Activated naive CD4-positive, alpha-beta T cell treated with anti-CD3 and anti-CD28 coated beads, Interleukin-2, amount 10 ng/mL, durations not matched to agents 7 days and 5 days (primary cell): ENCODE measurements at regions not wholly inside any gene's neighbourhood (a gene's known extent, or its start where the extent isn't known, plus 50 kb on each side); places are given as distances from the start of the nearest gene placed in this dataset.
"Not testable (repeated sequence)": the region's sequence is repeated elsewhere in the genome, so short reads cannot be mapped to it uniquely, and the experiment has no call there.

Source experiments
- CTCF ChIA-PET: fragments of 350-600 bp; sonication (Branson Sonifier 250); formaldehyde crosslinking; loops from one replicate; lab custom pipeline; 2021; ENCODE audit warnings: antibody characterized with exemption; lab: Charles Lee
- DNase-seq: peaks from one replicate; pipeline ENCODE4 v3.0.0-alpha.2; 2020
- H3K27ac Mint-ChIP-seq: one replicate; pipeline ENCODE4 v1.8.0; 2021; ENCODE audit warnings: mild to moderate bottlenecking, moderate library complexity, mixed read lengths
- H3K27me3 Mint-ChIP-seq: one replicate; pipeline ENCODE4 v1.8.0; 2021; ENCODE audit warnings: mild to moderate bottlenecking, mixed read lengths
- H3K36me3 Mint-ChIP-seq: one replicate; pipeline ENCODE4 v1.8.0; 2021; ENCODE audit warnings: mixed read lengths
- H3K4me1 Mint-ChIP-seq: one replicate; pipeline ENCODE4 v1.8.0; 2021; ENCODE audit warnings: mixed read lengths
- H3K4me3 Mint-ChIP-seq: one replicate; pipeline ENCODE4 v1.8.0; 2021; ENCODE audit warnings: mild to moderate bottlenecking, moderate library complexity, mixed read lengths
- H3K9me3 Mint-ChIP-seq: one replicate; pipeline ENCODE4 v1.8.0; 2021; ENCODE audit warnings: mixed read lengths

GRCh38 chr2:8607606-8608005 is 74.2 kb upstream of the ID2 start:
- Mint-ChIP-seq H3K27ac (no peak overlapping the region), H3K9me3 (peaks cover 13% of the 10 kb centered on the region), H3K27me3 (peaks cover 7% of the 10 kb centered on the region), H3K4me1 (peaks cover 10% of the 10 kb centered on the region), H3K36me3 (no peaks in the 10 kb centered on the region), H3K4me3 (no peak overlapping the region)
- CTCF ChIA-PET: no interaction called here
- DNase-seq: no peak

GRCh38 chr2:8608411-8608954 is 73.4 kb upstream of the ID2 start:
- CTCF ChIA-PET: interaction anchor here (0.6 kb wide), 1 partner anchor 936 kb away, joined by 3 read pairs; no protein-coding TSS in a partner anchor
- no peak for DNase-seq
- Mint-ChIP-seq H3K27ac (peak overlapping the region; percentile 47), H3K4me1 (peaks cover 10% of the 10 kb centered on the region), H3K27me3 (peaks cover 7% of the 10 kb centered on the region), H3K36me3 (no peaks in the 10 kb centered on the region), H3K4me3 (no peak overlapping the region), H3K9me3 (peaks cover 13% of the 10 kb centered on the region)

GRCh38 chr2:8609357-8609811 is 72.5 kb upstream of the ID2 start:
- Mint-ChIP-seq H3K4me1 (peaks cover 10% of the 10 kb centered on the region), H3K36me3 (no peaks in the 10 kb centered on the region), H3K27ac (no peak overlapping the region), H3K4me3 (no peak overlapping the region), H3K9me3 (peaks cover 13% of the 10 kb centered on the region), H3K27me3 (peaks cover 11% of the 10 kb centered on the region)
- CTCF ChIA-PET: no interaction called here
- no peak for DNase-seq

GRCh38 chr2:8610775-8611174 is 71.1 kb upstream of the ID2 start:
- H3K4me1 Mint-ChIP-seq, CTCF ChIA-PET, H3K4me3 Mint-ChIP-seq: not testable (repeated sequence)

GRCh38 chr2:8611246-8611645 is 70.6 kb upstream of the ID2 start:
- H3K9me3 Mint-ChIP-seq: peaks cover 13% of the 10 kb centered on the region
- peaks cover 27% of the 10 kb centered on the region for H3K27me3 Mint-ChIP-seq
- H3K36me3 Mint-ChIP-seq: no peaks in the 10 kb centered on the region
- peaks cover 10% of the 10 kb centered on the region for H3K4me1 Mint-ChIP-seq
- H3K27ac Mint-ChIP-seq: no peak overlapping the region
- CTCF ChIA-PET: no interaction called here
- no peak overlapping the region for H3K4me3 Mint-ChIP-seq
- DNase-seq: no peak

More at GRCh38 chr2:8610775-8611174, 71.1 kb upstream of the ID2 start:
- H3K27ac Mint-ChIP-seq, H3K36me3 Mint-ChIP-seq, DNase-seq: not testable (repeated sequence)
- peaks cover 23% of the 10 kb centered on the region for H3K27me3 Mint-ChIP-seq
- peaks cover 13% of the 10 kb centered on the region for H3K9me3 Mint-ChIP-seq

GRCh38 chr2:8611700-8612099 is 70.2 kb upstream of the ID2 start:
- no peak overlapping the region for H3K4me3 Mint-ChIP-seq
- H3K9me3 Mint-ChIP-seq: peaks cover 13% of the 10 kb centered on the region
- peaks cover 22% of the 10 kb centered on the region for H3K27me3 Mint-ChIP-seq
- CTCF ChIA-PET: no interaction called here
- no peak overlapping the region for H3K27ac Mint-ChIP-seq
- H3K4me1 Mint-ChIP-seq: peaks cover 10% of the 10 kb centered on the region
- no peaks in the 10 kb centered on the region for H3K36me3 Mint-ChIP-seq
- DNase-seq: no peak

- CTCF ChIA-PET: interaction anchor here (0.6 kb wide), 1 partner anchor 480 kb away, joined by 4 read pairs; no protein-coding TSS in a partner anchor
- no peak overlapping the region for H3K4me3 Mint-ChIP-seq
- peaks cover 28% of the 10 kb centered on the region for H3K27me3 Mint-ChIP-seq
- no peaks in the 10 kb centered on the region for H3K36me3 Mint-ChIP-seq
- DNase-seq: no peak
- H3K27ac Mint-ChIP-seq: no peak overlapping the region
- peaks cover 7% of the 10 kb centered on the region for H3K4me1 Mint-ChIP-seq
- H3K9me3 Mint-ChIP-seq: peaks cover 13% of the 10 kb centered on the region
These were observed 69.1 kb upstream of the ID2 start for GRCh38 chr2:8612734-8613179.

- H3K9me3 Mint-ChIP-seq: peaks cover 13% of the 10 kb centered on the region
- peaks cover 32% of the 10 kb centered on the region for H3K27me3 Mint-ChIP-seq
- H3K36me3 Mint-ChIP-seq, H3K27ac Mint-ChIP-seq, DNase-seq, H3K4me3 Mint-ChIP-seq, H3K4me1 Mint-ChIP-seq: not testable (repeated sequence)
- CTCF ChIA-PET: interaction anchor here (0.6 to 1.6 kb wide), 2 partner anchors 22 to 480 kb away, joined by 4 read pairs; no protein-coding TSS in a partner anchor
These were observed 68.5 kb upstream of the ID2 start for GRCh38 chr2:8613207-8613999.

GRCh38 chr2:8614646-8615045 is 67.2 kb upstream of the ID2 start:
- CTCF ChIA-PET: interaction anchor here (1.6 kb wide), 1 partner anchor 24 kb away, joined by 4 read pairs; no protein-coding TSS in a partner anchor
- Mint-ChIP-seq H3K4me3 (no peak overlapping the region), H3K4me1 (no peaks in the 10 kb centered on the region), H3K27ac (no peak overlapping the region), H3K36me3 (no peaks in the 10 kb centered on the region), H3K9me3 (peaks cover 13% of the 10 kb centered on the region), H3K27me3 (peaks cover 44% of the 10 kb centered on the region)
- DNase-seq: no peak

- Mint-ChIP-seq H3K36me3 (no peaks in the 10 kb centered on the region), H3K27ac (no peak overlapping the region), H3K4me3 (no peak overlapping the region), H3K27me3 (peaks cover 46% of the 10 kb centered on the region), H3K4me1 (no peaks in the 10 kb centered on the region), H3K9me3 (peaks cover 11% of the 10 kb centered on the region)
- CTCF ChIA-PET: interaction anchor here (1.6 kb wide), 1 partner anchor 24 kb away, joined by 4 read pairs; no protein-coding TSS in a partner anchor
- no peak for DNase-seq
These were observed 66.6 kb upstream of the ID2 start for GRCh38 chr2:8615252-8615575.

GRCh38 chr2:8615576-8616281 is 66.1 kb upstream of the ID2 start:
- H3K27ac Mint-ChIP-seq: no peak overlapping the region
- H3K4me3 Mint-ChIP-seq: no peak overlapping the region
- CTCF ChIA-PET: no interaction called here
- H3K4me1 Mint-ChIP-seq: no peaks in the 10 kb centered on the region
- no peaks in the 10 kb centered on the region for H3K36me3 Mint-ChIP-seq
- DNase-seq: no peak
- peaks cover 6% of the 10 kb centered on the region for H3K9me3 Mint-ChIP-seq
- peaks cover 49% of the 10 kb centered on the region for H3K27me3 Mint-ChIP-seq

GRCh38 chr2:8617048-8617447 is 64.8 kb upstream of the ID2 start:
- H3K4me3 Mint-ChIP-seq: no peak overlapping the region
- DNase-seq: no peak
- CTCF ChIA-PET: no interaction called here
- peaks cover 58% of the 10 kb centered on the region for H3K27me3 Mint-ChIP-seq
- no peaks in the 10 kb centered on the region for H3K9me3 Mint-ChIP-seq
- no peaks in the 10 kb centered on the region for H3K36me3 Mint-ChIP-seq
- no peak overlapping the region for H3K27ac Mint-ChIP-seq
- H3K4me1 Mint-ChIP-seq: no peaks in the 10 kb centered on the region

GRCh38 chr2:8617590-8617989 is 64.3 kb upstream of the ID2 start:
- CTCF ChIA-PET: no interaction called here
- peaks cover 63% of the 10 kb centered on the region for H3K27me3 Mint-ChIP-seq
- no peaks in the 10 kb centered on the region for H3K4me1 Mint-ChIP-seq
- H3K27ac Mint-ChIP-seq: no peak overlapping the region
- H3K36me3 Mint-ChIP-seq: no peaks in the 10 kb centered on the region
- no peak for DNase-seq
- no peaks in the 10 kb centered on the region for H3K9me3 Mint-ChIP-seq
- no peak overlapping the region for H3K4me3 Mint-ChIP-seq

GRCh38 chr2:8619071-8619470 is 62.8 kb upstream of the ID2 start:
- H3K9me3 Mint-ChIP-seq: no peaks in the 10 kb centered on the region
- CTCF ChIA-PET: no interaction called here
- peaks cover 69% of the 10 kb centered on the region for H3K27me3 Mint-ChIP-seq
- H3K27ac Mint-ChIP-seq: no peak overlapping the region
- no peak overlapping the region for H3K4me3 Mint-ChIP-seq
- no peaks in the 10 kb centered on the region for H3K36me3 Mint-ChIP-seq
- no peaks in the 10 kb centered on the region for H3K4me1 Mint-ChIP-seq
- no peak for DNase-seq
